Middle frontal gyrus (tissue), 1 donor: ENCODE measurements at regions not wholly inside any gene's neighbourhood (a gene's known extent, or its start where the extent isn't known, plus 50 kb on each side); places are given as distances from the start of the nearest gene placed in this dataset.
"Not testable (repeated sequence)": the region's sequence is repeated elsewhere in the genome, so short reads cannot be mapped to it uniquely, and the experiment has no call there.

Source experiments
- DNase-seq: peaks from one replicate; pipeline ENCODE4 v3.0.0-alpha.2; 2015; ENCODE audit warnings: low spot score; ENCODE audit errors: extremely low spot score

DNA sequence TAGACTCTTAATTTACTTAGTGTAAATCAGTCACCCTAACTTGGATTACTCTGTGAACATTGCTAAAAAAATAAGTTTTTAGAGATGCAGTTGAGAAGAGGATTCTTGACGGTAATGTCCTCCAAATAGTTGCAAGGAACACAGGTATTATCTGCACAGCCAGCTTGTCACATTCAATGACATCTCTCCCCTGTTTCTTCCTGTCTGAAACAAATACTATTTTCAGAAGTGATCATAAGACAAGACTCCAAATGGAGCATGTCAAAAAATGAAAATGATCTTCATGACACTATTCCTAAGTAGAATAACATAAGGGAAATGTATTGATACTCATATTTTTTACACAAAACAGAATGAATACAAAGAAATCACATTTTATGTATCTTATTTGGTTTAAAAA is 227.9 kb upstream of the CHD1 start:
- no peak for DNase-seq

DNA sequence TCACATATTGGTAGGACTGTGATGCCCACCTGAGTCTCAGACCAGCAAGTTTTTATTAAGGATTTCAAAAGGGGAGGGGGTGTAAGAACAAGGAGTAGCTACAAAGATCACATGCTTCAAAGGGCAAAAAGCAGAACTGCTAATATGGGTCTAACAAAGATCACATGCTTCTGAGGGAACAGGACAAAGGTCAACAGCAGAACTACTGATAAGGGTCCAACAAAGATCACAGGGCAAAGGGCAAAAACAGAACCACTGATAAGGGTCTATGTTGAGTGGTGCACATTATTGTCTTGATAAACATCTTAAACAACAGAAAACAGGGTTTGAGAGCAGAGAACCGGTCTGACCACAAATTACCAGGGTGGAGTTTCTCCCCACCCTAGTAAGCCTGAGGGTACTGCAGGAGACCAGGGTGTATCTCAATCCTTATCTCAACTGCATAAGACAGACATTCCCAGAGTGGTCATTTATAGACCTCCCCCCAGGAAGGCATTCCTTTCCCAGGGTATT is 214.5 kb upstream of the CHD1 start:
- not testable (repeated sequence) for DNase-seq

DNA sequence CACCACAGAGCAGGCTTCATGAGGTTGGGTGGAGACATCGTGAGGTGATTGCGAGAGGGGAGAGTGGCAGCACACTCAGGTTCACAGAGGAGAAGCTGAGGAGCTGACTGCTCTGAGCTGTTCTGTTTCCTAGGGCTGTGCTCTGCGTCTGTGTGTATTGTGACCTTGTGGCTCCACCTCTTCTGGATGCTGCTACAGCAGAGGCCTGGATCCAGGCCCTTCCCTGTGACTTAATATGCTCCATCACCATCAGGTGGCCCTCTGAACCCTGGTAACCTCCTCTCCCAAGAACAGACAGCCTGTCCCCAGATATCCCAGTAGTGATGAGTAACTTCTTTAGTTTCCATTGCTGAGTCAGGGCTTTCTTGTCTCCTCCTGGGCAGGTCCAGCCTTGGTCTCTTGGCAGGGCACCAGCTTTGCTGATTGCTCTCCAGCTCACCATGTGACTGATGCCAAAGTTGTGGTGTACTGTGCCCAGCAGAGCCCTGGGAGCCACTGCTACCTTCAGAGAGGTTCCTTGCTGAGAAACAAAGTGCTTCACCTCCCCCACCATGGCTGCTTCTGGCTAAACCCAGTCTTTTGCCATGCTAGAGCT is 212.8 kb upstream of the CHD1 start:
- no peak for DNase-seq

DNA sequence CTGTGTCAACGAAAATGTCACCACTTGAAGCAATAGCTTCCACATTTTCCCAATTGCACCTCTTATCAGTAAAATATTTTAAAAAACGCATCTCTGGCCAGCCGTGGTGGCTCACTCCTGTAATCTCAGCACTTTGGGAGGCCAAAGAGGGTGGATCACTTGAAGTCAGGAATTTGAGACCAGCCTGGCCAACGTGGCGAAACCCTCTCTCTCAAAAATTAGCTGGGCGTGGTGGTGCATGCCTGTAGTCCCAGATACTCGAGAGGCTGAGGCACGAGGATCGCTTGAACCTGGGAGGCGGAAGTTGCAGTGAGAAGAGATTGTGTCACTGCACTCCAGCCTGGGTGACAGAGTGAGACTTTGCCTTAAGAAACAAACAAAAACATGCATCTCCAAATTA is 210.1 kb upstream of the CHD1 start:
- DNase-seq = no peak

DNA sequence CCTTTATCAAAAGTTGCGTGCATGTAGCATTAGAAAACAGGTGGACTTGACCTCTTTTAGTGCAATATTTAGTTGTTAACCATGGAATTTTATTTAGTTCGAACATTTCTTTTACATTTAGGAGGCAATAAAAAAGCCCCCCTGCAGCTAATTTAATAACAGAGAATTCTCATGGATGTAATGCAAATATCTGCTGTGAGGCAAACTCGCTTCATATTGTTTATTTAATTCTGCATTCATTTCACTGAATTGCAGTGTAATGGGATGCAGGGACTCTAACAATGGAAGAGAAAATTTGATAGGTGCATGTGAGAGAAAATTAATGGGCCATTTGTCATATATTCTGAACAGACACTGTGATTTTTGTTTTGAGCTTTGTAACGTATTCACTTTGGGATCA is 205.1 kb upstream of the CHD1 start:
- no peak for DNase-seq

GRCh38 chr5:99129768-99130501 is 201.1 kb upstream of the CHD1 start:
- DNase-seq = no peak

GRCh38 chr5:99122976-99123375 is 194.2 kb upstream of the CHD1 start:
- DNase-seq = no peak

DNA sequence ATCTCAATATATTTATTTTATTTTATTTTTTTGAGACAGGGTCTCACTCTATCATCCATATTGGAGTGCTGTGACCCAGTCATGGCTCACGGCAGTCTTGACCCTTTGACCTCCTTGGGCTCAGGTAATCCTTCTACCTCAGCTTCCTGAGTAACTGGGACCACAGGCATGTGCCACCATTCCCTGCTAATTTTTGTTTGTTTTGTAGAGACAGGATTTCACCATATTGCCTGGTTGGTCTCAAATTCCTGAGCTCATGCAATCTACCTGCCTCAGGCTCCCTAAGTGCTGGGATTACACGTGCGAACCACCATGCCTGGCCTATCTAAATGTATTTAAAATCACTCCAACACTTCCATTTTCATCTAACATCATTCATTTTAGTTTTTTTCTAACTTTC is 190.5 kb upstream of the CHD1 start:
- DNase-seq = no peak

DNA sequence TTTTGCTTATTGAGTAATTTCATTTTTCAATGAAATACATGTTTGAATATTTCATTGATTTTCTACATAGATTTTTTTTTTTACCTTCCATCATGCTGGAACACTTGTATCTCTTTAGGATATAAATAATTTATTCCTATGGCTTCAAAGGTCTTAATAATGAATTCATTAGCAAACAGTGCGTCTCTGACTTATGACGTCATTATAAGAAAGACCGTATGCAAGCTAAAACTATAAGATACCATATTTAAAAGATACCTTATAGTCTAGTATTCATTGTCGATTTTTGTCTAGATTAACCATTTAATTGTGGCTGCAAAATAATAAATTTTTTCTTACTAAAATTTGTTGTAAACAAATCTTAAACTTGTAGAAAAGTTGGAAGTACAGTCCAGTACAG is 187.7 kb upstream of the CHD1 start:
- DNase-seq = no peak

DNA sequence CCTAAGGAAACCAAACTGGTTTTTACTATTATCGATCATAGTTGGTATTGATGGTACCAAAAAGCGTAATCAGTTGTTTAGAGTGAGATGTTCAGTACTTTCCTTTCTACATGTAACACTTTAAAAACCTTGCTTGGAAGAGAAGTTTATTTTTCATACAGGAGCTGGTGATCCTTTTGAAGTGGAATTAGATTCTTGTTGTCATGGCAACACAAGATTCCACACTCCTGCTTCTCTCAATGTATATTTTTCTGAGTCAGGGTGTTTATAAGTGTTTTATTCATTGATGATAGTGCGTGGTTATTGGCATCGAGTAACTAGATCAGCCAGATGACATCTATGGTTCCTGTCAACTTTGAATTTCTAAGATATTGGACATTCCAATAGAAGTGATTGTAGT is 181.1 kb upstream of the CHD1 start:
- DNase-seq = no peak

DNA sequence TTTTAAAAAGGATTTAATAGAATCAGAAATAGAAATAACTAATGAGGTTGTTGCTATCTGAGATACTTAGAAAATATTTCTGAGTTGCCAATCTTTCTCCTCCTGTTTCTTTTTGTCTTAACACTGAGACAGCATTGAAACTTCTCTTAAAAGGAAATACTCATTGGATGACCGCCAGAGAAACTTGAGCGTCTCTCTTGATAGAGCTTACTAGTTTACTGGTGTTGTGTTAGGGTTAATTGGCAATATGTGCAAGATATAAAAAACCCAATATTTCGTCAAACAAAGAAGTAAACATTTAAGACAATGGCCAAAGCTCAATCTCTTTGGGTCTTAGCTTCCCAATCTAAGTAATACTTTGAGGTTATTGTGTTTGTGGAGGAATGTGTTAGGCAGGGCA is 176.4 kb upstream of the CHD1 start:
- no peak for DNase-seq

DNA sequence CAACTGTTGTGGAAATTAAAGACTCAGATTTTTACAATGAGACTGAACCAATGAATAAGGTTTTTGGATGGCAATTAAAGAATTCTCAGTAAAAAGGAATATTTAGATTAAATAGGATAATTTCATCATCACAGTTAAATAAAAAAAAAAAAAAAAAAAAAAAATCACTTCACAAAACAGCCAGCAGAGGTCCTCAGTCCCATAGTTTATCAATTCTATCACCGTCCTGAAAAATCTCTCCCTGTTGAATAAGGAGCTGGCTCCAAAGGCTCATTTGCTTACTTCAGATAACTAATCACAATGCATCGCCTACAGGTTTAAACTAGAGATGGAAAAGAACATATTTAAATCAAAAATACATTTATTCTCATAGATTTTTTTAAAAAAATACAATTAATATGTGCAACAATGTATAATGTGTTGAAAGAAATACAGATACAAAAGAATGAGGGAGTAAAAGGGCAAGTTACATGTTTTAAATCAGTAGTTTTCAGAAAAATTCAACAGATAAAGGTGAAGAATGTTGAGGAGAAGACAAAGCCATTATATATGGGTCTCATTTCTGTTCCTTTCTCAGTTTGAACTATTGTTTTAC is 175.8 kb upstream of the CHD1 start:
- DNase-seq = no peak

DNA sequence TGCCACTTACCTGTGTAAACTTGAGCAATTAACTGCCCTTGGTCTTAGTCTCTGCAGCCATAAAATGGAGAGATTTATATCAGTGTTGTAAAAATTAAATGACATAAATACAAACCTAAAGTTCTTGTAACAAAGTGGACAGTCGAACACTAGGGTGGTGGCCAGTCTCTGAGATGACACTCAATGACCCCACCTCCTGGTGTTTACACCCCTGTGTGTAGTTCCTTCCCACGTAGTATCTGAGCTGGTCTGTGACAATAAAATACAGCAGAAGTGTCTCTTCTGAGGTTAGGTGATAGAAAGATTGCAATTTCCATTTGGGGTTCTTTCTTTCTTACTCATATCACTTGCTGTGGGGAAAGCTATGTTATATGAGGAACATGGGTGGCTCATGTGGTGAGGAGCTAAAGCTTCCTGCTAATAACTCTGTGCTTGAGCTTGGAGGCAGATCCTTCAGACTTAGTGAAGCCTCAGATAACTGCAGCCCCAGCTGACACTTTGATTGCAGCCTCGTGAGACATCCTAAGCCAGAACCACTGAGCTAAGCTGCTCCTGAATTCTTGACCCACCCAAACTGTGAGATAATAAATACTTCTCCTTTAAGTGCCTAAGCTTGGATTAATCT is 173.4 kb upstream of the CHD1 start:
- DNase-seq = no peak

- no peak for DNase-seq
These were observed 170.9 kb upstream of the CHD1 start for GRCh38 chr5:99099691-99100090.

DNA sequence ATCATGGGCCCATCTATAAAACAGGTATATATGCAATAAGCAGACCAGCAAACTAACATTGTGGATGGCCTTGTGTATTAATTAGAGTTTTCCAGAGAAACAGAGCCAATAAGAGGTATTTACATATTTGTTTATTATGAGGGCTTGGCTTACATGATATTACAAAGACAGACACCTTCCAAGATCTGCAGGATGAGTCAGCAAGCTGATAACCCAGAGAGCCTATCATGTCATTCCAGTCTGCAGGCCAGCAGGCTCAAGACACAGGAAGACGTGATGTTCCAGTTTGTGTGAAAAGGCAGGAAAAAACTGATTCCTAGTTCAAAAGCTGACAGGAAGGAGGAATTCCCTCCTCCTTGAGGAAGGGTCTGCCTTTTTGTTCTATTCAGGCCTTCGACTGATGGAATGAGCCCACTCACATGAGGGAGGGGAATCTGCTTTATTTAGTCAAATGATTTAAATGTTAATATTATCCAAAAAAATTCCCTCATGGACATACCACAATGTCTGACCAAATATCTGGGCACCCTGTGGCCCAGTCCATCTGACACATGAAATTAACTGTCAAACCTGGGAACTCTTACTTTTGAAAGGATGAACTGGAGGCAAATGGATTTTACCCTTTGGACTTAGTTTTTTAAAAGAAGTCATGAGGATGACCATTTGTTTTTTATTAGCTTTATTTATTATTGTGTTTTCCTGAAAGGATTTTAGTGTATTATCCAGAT is 161.2 kb upstream of the CHD1 start:
- DNase-seq = no peak

- no peak for DNase-seq
These were observed 159.5 kb upstream of the CHD1 start for GRCh38 chr5:99088309-99088708.

GRCh38 chr5:99083197-99083596 is 154.4 kb upstream of the CHD1 start:
- no peak for DNase-seq

- no peak for DNase-seq
These were observed 152.9 kb upstream of the CHD1 start for GRCh38 chr5:99081711-99082110.

DNA sequence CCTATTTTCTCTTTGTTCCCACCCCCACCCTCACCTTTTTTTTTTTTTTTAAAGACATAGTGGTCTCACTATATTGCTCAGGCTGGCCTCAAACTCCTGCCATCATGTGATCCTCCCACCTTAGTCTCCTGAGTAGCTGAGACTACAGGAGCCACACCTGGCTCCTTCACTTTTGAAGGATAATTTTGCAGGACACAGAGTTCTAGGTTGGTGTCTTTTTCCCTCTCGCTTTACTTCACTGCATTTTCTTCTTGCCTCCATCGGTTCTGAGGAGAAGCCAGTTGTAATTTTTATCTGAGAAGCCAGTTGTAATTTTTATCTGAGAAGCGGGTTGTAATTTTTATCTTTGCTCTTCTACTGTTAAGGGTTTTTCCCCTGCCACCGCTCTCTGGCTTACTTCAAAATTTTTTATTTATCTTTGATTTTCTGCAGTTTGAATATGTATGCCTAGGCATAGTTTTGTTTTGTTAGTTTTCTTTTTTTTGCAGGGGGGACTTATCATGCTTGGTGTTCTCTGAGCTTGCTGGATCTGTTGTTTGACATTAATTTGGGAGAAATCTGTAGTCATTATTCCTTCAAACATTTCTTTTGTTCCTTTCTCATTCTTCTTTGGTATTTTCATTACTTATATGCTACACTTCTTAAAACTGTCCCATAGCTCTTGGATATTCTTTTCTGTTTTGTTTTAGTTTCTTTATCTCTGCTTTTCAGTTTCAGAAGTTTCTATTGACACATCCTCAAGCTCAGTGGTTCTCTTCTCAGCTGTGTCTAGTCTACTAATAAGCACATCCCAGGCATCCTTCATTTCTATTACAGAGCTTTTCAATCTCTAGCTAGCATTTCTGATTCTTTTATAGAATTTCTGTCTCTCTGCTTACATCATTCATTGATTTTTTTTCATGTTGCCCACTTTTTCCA is 148.2 kb upstream of the CHD1 start:
- DNase-seq = no peak

GRCh38 chr5:99072846-99073245 is 144.0 kb upstream of the CHD1 start:
- DNase-seq = no peak

DNA sequence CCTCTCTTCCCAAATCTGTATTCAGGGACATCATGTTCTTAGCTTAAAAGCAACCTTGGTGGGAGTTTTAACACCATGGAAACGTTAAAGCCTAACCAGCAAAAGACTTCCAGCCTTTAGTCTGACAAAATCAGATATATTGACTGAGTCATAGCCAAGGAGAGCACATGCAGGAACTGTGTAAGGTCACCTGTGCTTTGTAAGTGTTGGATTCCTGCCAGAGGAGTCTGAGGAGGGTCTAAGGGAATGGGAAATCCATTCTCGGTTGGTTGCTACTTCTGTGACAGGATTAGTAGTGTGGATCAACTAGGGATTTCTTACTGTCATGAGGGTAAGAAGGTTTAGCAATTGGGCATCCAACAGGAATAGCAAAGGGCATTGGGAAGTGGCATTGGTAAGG is 142.0 kb upstream of the CHD1 start:
- DNase-seq = no peak
